ENCODE measurements at regions not wholly inside any gene's neighbourhood (a gene's known extent, or its start where the extent isn't known, plus 50 kb on each side); places are given as distances from the start of the nearest gene placed in this dataset.

GRCh38 chr10:20648263-20648874 lies 248.7 kb downstream of the NEBL start:
- no peak overlapping the region for H3K4me3 ChIP-seq (ENCODE audit: low read length)
- no peak for TF ChIP-seq CTCF (IDR thresholded peaks at IDR 0.05; ENCODE audit: insufficient read depth, low read depth, low read length, missing control alignments)
- DNase-seq (ENCODE audit: low read depth), result no peak

GRCh38 chr10:20647756-20648155 lies 249.4 kb downstream of the NEBL start:
- DNase-seq (ENCODE audit: low read depth), result no peak
- TF ChIP-seq CTCF (IDR thresholded peaks at IDR 0.05; ENCODE audit: insufficient read depth, low read depth, low read length, missing control alignments), result no peak
- no peak overlapping the region for H3K4me3 ChIP-seq (ENCODE audit: low read length)

- TF ChIP-seq CTCF (IDR thresholded peaks at IDR 0.05; ENCODE audit: insufficient read depth, low read depth, low read length, missing control alignments), result no peak
- DNase-seq (ENCODE audit: low read depth), result no peak
- no peak overlapping the region for H3K4me3 ChIP-seq (ENCODE audit: low read length)
Measured at GRCh38 chr10:20644421-20644820, 252.7 kb downstream of the NEBL start.

- DNase-seq (ENCODE audit: low read depth), result no peak
- TF ChIP-seq CTCF (IDR thresholded peaks at IDR 0.05; ENCODE audit: insufficient read depth, low read depth, low read length, missing control alignments), result no peak
- H3K4me3 ChIP-seq (ENCODE audit: low read length), result no peak overlapping the region
Measured at GRCh38 chr10:20641605-20642004, 255.5 kb downstream of the NEBL start.

GRCh38 chr10:20635570-20635969 lies 261.5 kb downstream of the NEBL start:
- H3K4me3 ChIP-seq (ENCODE audit: low read length), result no peak overlapping the region
- no peak for TF ChIP-seq CTCF (IDR thresholded peaks at IDR 0.05; ENCODE audit: insufficient read depth, low read depth, low read length, missing control alignments)
- no peak for DNase-seq (ENCODE audit: low read depth)

- no peak for TF ChIP-seq CTCF (IDR thresholded peaks at IDR 0.05; ENCODE audit: insufficient read depth, low read depth, low read length, missing control alignments)
- DNase-seq (ENCODE audit: low read depth), result no peak
- H3K4me3 ChIP-seq (ENCODE audit: low read length), result no peak overlapping the region
Measured at GRCh38 chr10:20634839-20635238, 262.3 kb downstream of the NEBL start.

GRCh38 chr10:20633714-20634113 lies 263.4 kb downstream of the NEBL start:
- no peak overlapping the region for H3K4me3 ChIP-seq (ENCODE audit: low read length)
- TF ChIP-seq CTCF (IDR thresholded peaks at IDR 0.05; ENCODE audit: insufficient read depth, low read depth, low read length, missing control alignments), result no peak
- DNase-seq (ENCODE audit: low read depth), result no peak

Measured in epithelial cell of esophagus (primary cell).